HEK293T (cell line): ENCODE measurements at regions not wholly inside any gene's neighbourhood (a gene's known extent, or its start where the extent isn't known, plus 50 kb on each side); places are given as distances from the start of the nearest gene placed in this dataset.

Source experiments
- ELF4 ChIP-seq: fragments of 450-650 bp; IDR thresholded peaks from 2 replicates; pipeline ENCODE4 v1.6.1; 2017; ENCODE audit warnings: antibody characterized with exemption
- LEF1 ChIP-seq: fragments of 450-650 bp; IDR thresholded peaks from 2 replicates; pipeline ENCODE4 v1.6.1; 2017; ENCODE audit warnings: mild to moderate bottlenecking, borderline replicate concordance

DNA sequence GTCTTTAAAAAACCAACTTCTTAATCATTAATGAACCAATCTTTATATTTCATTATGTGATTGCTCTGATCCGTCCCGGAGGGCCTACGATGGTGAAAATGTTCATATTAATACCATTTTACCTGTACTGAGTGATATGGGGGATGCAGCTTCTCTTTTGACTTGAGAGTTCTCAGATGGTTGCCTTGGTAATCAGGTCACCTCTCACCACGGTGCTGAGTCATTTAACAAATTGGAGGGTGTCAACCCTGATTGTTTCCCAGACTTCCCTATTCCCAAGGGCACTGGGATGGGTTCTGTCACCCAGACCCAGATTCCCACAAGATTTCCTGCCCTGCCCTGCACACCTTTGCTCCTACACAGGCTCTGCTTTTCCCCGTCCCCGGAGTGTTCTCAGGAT, 128.5 kb upstream of the TMTC4 start:
- no peak for TF ChIP-seq ELF4
- no peak for TF ChIP-seq LEF1
